Mammary epithelial cell (primary cell): ENCODE measurements at regions not wholly inside any gene's neighbourhood (a gene's known extent, or its start where the extent isn't known, plus 50 kb on each side); places are given as distances from the start of the nearest gene placed in this dataset.

Experiments used
- CTCF ChIP-seq, 2 donors: IDR thresholded peaks in 1 of 2; conservative IDR thresholded peaks in 1 of 2; 2 replicates each; pipeline ENCODE4 v1.5.1; 2011 to 2012; ENCODE audit warnings: inconsistent platforms in 2 of 2, low read length in 2 of 2, mild to moderate bottlenecking in 2 of 2, control low read depth in 1 of 2, low read depth in 1 of 2; ENCODE audit not compliant: insufficient read depth in 1 of 2; ENCODE audit errors: extremely low read depth in 1 of 2
- EZH2 ChIP-seq: IDR thresholded peaks from 2 replicates; pipeline ENCODE4 v1.6.1; 2012; ENCODE audit warnings: low read length, inconsistent platforms, borderline replicate concordance

- TF ChIP-seq EZH2 (no peak), CTCF (conservative IDR thresholded peaks at IDR 0.05 in 1 of 2, IDR thresholded peaks at IDR 0.05 in 1 of 2; ENCODE audit: extremely low read depth in 1 of 2, insufficient read depth in 1 of 2, low read depth in 1 of 2, low read length in 2 of 2) (no peak)
Observed at GRCh38 chr10:7056216-7056615, 354.6 kb downstream of the SFMBT2 start.
